HepG2 (cell line): ENCODE measurements at regions not wholly inside any gene's neighbourhood (a gene's known extent, or its start where the extent isn't known, plus 50 kb on each side); places are given as distances from the start of the nearest gene placed in this dataset.

Source experiments
- ATAC-seq: fragments of 200-7000 bp; cut with Tn5 transposase; 3 replicates; pipeline ENCODE4 v1.9.1; 2020; ENCODE audit warnings: mild to moderate bottlenecking, moderate library complexity
- BruUV-seq: library from RNA; stranded (reverse); fragments of 400-500 nt; replicated peaks from 2 replicates; lab custom pipeline; 2021; lab: Mats Ljungman, UMichigan
- CTCF ChIA-PET: fragments of 300-600 bp; formaldehyde crosslinking; extraction: SDS; loops from one replicate; lab custom pipeline; 2021; ENCODE audit warnings: low total read pairs, inconsistent platforms, low intra/inter-chr PET ratio; lab: Yijun Ruan, JAX
- POLR2A ChIA-PET: fragments of 350-600 bp; sonication (Branson Sonifier 250); formaldehyde crosslinking; loops from one replicate; lab custom pipeline; 2020; ENCODE audit warnings: antibody characterized with exemption, inconsistent platforms; lab: Yijun Ruan, JAX
- DNase-seq: peaks from one replicate; pipeline ENCODE4 v3.0.0-alpha.2; 2015; ENCODE audit warnings: low spot score
- FAIRE-seq: peaks from 3 replicates; lab custom pipeline; 2011; peaks lifted over from hg19 to GRCh38; lab: Jason Lieb, UNC
- H2AFZ ChIP-seq: one replicate; pipeline ENCODE4 v1.6.1; 2011; ENCODE audit warnings: low read length, inconsistent platforms
- H3K27ac ChIP-seq: fragments of 300-600 bp; 3 replicates; pipeline ENCODE4 v1.8.0; 2011; ENCODE audit warnings: mixed run types, mild to moderate bottlenecking, mixed read lengths, low read length, inconsistent platforms; ENCODE audit not compliant: insufficient read depth; ENCODE audit errors: extremely low read length
- H3K27me3 ChIP-seq, 2 experiments: fragments of 200-600 bp in 1 of 2; 2 replicates in 1 of 2; 3 replicates in 1 of 2; pipeline versions ENCODE4 v1.6.0 to v1.8.0; 2011; ENCODE audit warnings: low read length in 2 of 2, mild to moderate bottlenecking in 2 of 2, moderate library complexity in 2 of 2, inconsistent platforms in 1 of 2; ENCODE audit not compliant: insufficient read depth in 2 of 2, control insufficient read depth in 1 of 2
- H3K36me3 ChIP-seq, 2 experiments: fragments of 200-600 bp in 1 of 2; replicated peaks in 1 of 2; 2 replicates in 1 of 2; 3 replicates in 1 of 2; pipeline versions ENCODE4 v1.5.1 to v1.8.0; 2011; ENCODE audit warnings: low read length in 2 of 2, inconsistent platforms in 1 of 2; ENCODE audit not compliant: insufficient read depth in 2 of 2, control insufficient read depth in 1 of 2
- H3K4me1 ChIP-seq: 2 replicates; pipeline ENCODE4 v1.5.1; 2012; ENCODE audit warnings: low read length, inconsistent platforms; ENCODE audit not compliant: insufficient read depth
- H3K4me2 ChIP-seq: 2 replicates; pipeline ENCODE4 v1.6.0; 2011; ENCODE audit warnings: low read depth, low read length, inconsistent platforms
- H3K4me3 ChIP-seq, 3 experiments: fragments of 200-600 bp in 1 of 3; sonication (generic), shearing (Covaris generic) in 1 of 3; replicated peaks in 1 of 3; 2 replicates each; pipeline ENCODE4 v1.5.1; 2011 to 2016; ENCODE audit warnings: low read length in 3 of 3, inconsistent platforms in 2 of 3, low read depth in 2 of 3, mild to moderate bottlenecking in 2 of 3, control low read depth in 1 of 3, mixed read lengths in 1 of 3; ENCODE audit not compliant: insufficient read depth in 1 of 3
- H3K79me2 ChIP-seq: one replicate; pipeline ENCODE4 v1.6.1; 2011; ENCODE audit warnings: low read length, inconsistent platforms; ENCODE audit not compliant: insufficient read depth
- H3K9ac ChIP-seq: 2 replicates; pipeline ENCODE4 v1.6.0; 2011; ENCODE audit warnings: mild to moderate bottlenecking, low read depth, low read length, inconsistent platforms; ENCODE audit not compliant: insufficient read depth
- H3K9me3 ChIP-seq: 2 replicates; pipeline ENCODE4 v1.5.1; 2012; ENCODE audit warnings: mild to moderate bottlenecking, low read length
- H4K20me1 ChIP-seq: 2 replicates; pipeline ENCODE4 v1.6.0; 2011; ENCODE audit warnings: inconsistent platforms, mild to moderate bottlenecking, low read length, moderate library complexity; ENCODE audit not compliant: insufficient read depth
- GABPB1 ChIP-seq: IDR thresholded peaks from 2 replicates; pipeline ENCODE4 v1.6.1; 2016; ENCODE audit warnings: mild to moderate bottlenecking, missing genetic modification reagents, moderate library complexity, missing compliant biosample characterization
- HMGXB4 ChIP-seq, 2 experiments: sonication (generic) in 1 of 2; formaldehyde crosslinking in 1 of 2; IDR thresholded peaks; 2 replicates each; pipeline versions ENCODE4 v1.4.0 to v1.6.1; 2018 to 2020; ENCODE audit warnings: missing genetic modification reagents in 2 of 2, borderline replicate concordance in 1 of 2, low read depth in 1 of 2, mild to moderate bottlenecking in 1 of 2, missing biosample characterization in 1 of 2
- KLF9 ChIP-seq: IDR thresholded peaks from 2 replicates; pipeline ENCODE4 v1.6.1; 2016; ENCODE audit warnings: low read depth
- NFE2L1 ChIP-seq: sonication (generic); formaldehyde crosslinking; IDR thresholded peaks from 2 replicates; pipeline ENCODE4 v1.4.0; 2020; ENCODE audit warnings: missing genetic modification reagents, mild to moderate bottlenecking, borderline replicate concordance
- TBP ChIP-seq: sonication (generic); formaldehyde crosslinking; IDR thresholded peaks from 2 replicates; pipeline ENCODE4 v1.5.0; 2020; ENCODE audit warnings: missing genetic modification reagents
- TFDP2 ChIP-seq: sonication (generic); formaldehyde crosslinking; IDR thresholded peaks from 2 replicates; pipeline ENCODE4 v1.4.0; 2020; ENCODE audit warnings: missing genetic modification reagents
- whole genome bisulfite sequencing: methylation state at CpG from one replicate; pipeline ENCODE4 v1.1.6; 2017; ENCODE audit warnings: low lambda C conversion rate; 5-methylcytosine and 5-hydroxymethylcytosine counted together
- in situ Hi-C: cut with HindIII; loops from 2 replicates; pipeline ENCODE4 v1.10.0; 2017; ENCODE audit warnings: low pct_unique_long_range_greater_than_20kb; ENCODE audit not compliant: extremely low pct_ligation_motif_present
- intact Hi-C: fragments of 100-400 bp; cut with micrococcal nuclease; formaldehyde crosslinking; loops from one replicate; pipeline ENCODE4 v1.10.0; 2022; ENCODE audit not compliant: unreplicated experiment
- TF ChIP-seq, protein P1 (sequence below): sonication (generic); formaldehyde crosslinking; IDR thresholded peaks from 2 replicates; pipeline ENCODE4 v1.8.0; 2022; ENCODE audit warnings: missing genetic modification reagents, mild to moderate bottlenecking, moderate library complexity, borderline replicate concordance
- TF ChIP-seq, protein P2 (sequence below), 2 experiments: fragments of 450-650 bp in 1 of 2; sonication (generic) in 1 of 2; formaldehyde crosslinking in 1 of 2; IDR thresholded peaks; 2 replicates each; pipeline versions ENCODE4 v1.6.1 to v1.8.0; 2016 to 2022; ENCODE audit warnings: antibody characterized with exemption in 1 of 2, mild to moderate bottlenecking in 1 of 2, missing genetic modification reagents in 1 of 2
- TF ChIP-seq, protein P3 (sequence below): IDR thresholded peaks from 2 replicates; pipeline ENCODE4 v1.6.1; 2012; ENCODE audit warnings: inconsistent platforms

DNA sequence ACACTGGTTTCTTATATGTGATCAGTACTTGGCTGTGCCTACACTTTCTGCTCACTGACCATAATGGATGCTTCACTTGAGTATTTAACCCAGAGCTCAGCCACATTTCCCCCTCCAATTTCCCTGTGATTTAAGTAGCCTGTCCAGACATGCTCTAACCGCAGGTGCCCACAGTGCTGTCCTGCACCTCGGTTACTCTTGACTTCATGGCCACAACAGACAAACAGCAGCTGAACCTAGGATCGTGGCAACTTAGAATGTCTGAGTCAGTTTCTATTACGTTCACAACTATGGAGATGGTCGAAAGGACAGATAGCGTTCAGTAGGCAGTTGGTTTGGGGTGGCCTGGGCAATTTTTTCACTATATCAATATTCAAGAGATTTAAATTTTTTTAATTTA lies 306.9 kb upstream of the SGK1 start:
- Histone ChIP-seq H3K36me3 (no peaks in the 10 kb centered on the region), H3K27ac (no peak overlapping the region), H3K9ac (no peak overlapping the region), H3K4me1 (no peaks in the 10 kb centered on the region), H2AFZ (no peak overlapping the region), H3K27me3 (peaks cover 0 to 5% of the 10 kb centered on the region in 2 experiments; a peak in 1 of 5 replicates), H3K4me3 (no peak overlapping the region), H3K4me2 (no peak overlapping the region), H4K20me1 (no peaks in the 10 kb centered on the region), H3K9me3 (no peaks in the 10 kb centered on the region), H3K79me2 (no peaks in the 10 kb centered on the region)
- in situ Hi-C loops (no loop called here), intact Hi-C loops (no loop called here)
- ChIA-PET POLR2A (no interaction called here), CTCF (no interaction called here)
- DNase-seq: no peak
- no peak for ATAC-seq
- no TSS peak for BruUV-seq
- 50% methylated on average over 6 of the region's 6 CpGs for WGBS
- FAIRE-seq: no peak
- TF ChIP-seq NFE2L1 (CRISPR knock-in tag) (no peak), TBP (CRISPR knock-in tag) (no peak), GABPB1 (CRISPR knock-in tag) (no peak), KLF9 (CRISPR knock-in tag) (no peak), HMGXB4 (CRISPR knock-in tag; IDR thresholded peaks at IDR 0.05; ENCODE audit: borderline replicate concordance in 1 of 2, low read depth in 1 of 2) (no peak), TFDP2 (CRISPR knock-in tag) (no peak)
- TF ChIP-seq, protein P1, sequence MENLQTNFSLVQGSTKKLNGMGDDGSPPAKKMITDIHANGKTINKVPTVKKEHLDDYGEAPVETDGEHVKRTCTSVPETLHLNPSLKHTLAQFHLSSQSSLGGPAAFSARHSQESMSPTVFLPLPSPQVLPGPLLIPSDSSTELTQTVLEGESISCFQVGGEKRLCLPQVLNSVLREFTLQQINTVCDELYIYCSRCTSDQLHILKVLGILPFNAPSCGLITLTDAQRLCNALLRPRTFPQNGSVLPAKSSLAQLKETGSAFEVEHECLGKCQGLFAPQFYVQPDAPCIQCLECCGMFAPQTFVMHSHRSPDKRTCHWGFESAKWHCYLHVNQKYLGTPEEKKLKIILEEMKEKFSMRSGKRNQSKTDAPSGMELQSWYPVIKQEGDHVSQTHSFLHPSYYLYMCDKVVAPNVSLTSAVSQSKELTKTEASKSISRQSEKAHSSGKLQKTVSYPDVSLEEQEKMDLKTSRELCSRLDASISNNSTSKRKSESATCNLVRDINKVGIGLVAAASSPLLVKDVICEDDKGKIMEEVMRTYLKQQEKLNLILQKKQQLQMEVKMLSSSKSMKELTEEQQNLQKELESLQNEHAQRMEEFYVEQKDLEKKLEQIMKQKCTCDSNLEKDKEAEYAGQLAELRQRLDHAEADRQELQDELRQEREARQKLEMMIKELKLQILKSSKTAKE (CRISPR knock-in tag): no peak
- TF ChIP-seq, protein P2, sequence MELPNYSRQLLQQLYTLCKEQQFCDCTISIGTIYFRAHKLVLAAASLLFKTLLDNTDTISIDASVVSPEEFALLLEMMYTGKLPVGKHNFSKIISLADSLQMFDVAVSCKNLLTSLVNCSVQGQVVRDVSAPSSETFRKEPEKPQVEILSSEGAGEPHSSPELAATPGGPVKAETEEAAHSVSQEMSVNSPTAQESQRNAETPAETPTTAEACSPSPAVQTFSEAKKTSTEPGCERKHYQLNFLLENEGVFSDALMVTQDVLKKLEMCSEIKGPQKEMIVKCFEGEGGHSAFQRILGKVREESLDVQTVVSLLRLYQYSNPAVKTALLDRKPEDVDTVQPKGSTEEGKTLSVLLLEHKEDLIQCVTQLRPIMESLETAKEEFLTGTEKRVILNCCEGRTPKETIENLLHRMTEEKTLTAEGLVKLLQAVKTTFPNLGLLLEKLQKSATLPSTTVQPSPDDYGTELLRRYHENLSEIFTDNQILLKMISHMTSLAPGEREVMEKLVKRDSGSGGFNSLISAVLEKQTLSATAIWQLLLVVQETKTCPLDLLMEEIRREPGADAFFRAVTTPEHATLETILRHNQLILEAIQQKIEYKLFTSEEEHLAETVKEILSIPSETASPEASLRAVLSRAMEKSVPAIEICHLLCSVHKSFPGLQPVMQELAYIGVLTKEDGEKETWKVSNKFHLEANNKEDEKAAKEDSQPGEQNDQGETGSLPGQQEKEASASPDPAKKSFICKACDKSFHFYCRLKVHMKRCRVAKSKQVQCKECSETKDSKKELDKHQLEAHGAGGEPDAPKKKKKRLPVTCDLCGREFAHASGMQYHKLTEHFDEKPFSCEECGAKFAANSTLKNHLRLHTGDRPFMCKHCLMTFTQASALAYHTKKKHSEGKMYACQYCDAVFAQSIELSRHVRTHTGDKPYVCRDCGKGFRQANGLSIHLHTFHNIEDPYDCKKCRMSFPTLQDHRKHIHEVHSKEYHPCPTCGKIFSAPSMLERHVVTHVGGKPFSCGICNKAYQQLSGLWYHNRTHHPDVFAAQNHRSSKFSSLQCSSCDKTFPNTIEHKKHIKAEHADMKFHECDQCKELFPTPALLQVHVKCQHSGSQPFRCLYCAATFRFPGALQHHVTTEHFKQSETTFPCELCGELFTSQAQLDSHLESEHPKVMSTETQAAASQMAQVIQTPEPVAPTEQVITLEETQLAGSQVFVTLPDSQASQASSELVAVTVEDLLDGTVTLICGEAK (IDR thresholded peaks at IDR 0.05): no peak
- TF ChIP-seq, protein P2 (CRISPR knock-in tag; IDR thresholded peaks at IDR 0.05): no peak
- TF ChIP-seq, protein P3, sequence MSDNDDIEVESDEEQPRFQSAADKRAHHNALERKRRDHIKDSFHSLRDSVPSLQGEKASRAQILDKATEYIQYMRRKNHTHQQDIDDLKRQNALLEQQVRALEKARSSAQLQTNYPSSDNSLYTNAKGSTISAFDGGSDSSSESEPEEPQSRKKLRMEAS: no peak
